ENCODE measurements at regions not wholly inside any gene's neighbourhood (a gene's known extent, or its start where the extent isn't known, plus 50 kb on each side); places are given as distances from the start of the nearest gene placed in this dataset.
"Not testable (repeated sequence)": the region's sequence is repeated elsewhere in the genome, so short reads cannot be mapped to it uniquely, and the experiment has no call there.

- intact Hi-C loops (cut with DNase I; ENCODE audit: low total_unique reads): no loop called here
- ATAC-seq (no peak), DNase-seq (no peak)
- H3K27me3 ChIP-seq: no peaks in the 10 kb centered on the region
- TF ChIP-seq POLR2A (IDR thresholded peaks at IDR 0.05) (no peak), CTCF (IDR thresholded peaks at IDR 0.05 in 4 of 5, conservative IDR thresholded peaks at IDR 0.05 in 1 of 5) (no peak)
- H3K36me3 ChIP-seq: no peaks in the 10 kb centered on the region
- no peak overlapping the region for H3K27ac ChIP-seq
- in situ Hi-C loops (cut with MboI; ENCODE audit: low sequenced_read_pairs in 4 of 4): no loop called here
- H3K9me3 ChIP-seq: peaks cover 0 to 5% (median 2%) of the 10 kb centered on the region in 3 donors
- no peaks in the 10 kb centered on the region for H3K4me1 ChIP-seq
- no peak overlapping the region for H3K4me3 ChIP-seq
These were observed 157.6 kb downstream of the DUSP6 start for GRCh38 chr12:89194683-89195082.

- TF ChIP-seq CTCF (IDR thresholded peaks at IDR 0.05 in 4 of 5, conservative IDR thresholded peaks at IDR 0.05 in 1 of 5) (no peak), POLR2A (IDR thresholded peaks at IDR 0.05) (no peak)
- H3K4me1 ChIP-seq: no peaks in the 10 kb centered on the region
- ATAC-seq (no peak), DNase-seq (no peak)
- H3K4me3 ChIP-seq: no peak overlapping the region
- H3K36me3 ChIP-seq: no peaks in the 10 kb centered on the region
- intact Hi-C loops (cut with DNase I; ENCODE audit: low total_unique reads): no loop called here
- in situ Hi-C loops (cut with MboI; ENCODE audit: low sequenced_read_pairs in 4 of 4): no loop called here
- no peaks in the 10 kb centered on the region for H3K27me3 ChIP-seq
- no peak overlapping the region for H3K27ac ChIP-seq
- peaks cover 0 to 13% (median 2%) of the 10 kb centered on the region in 3 donors for H3K9me3 ChIP-seq
These were observed 159.9 kb downstream of the DUSP6 start for GRCh38 chr12:89192429-89192828.

GRCh38 chr12:89191597-89191996, 160.7 kb downstream of the DUSP6 start:
- DNase-seq; H3K36me3 ChIP-seq; H3K4me1 ChIP-seq; ATAC-seq; H3K27ac ChIP-seq; intact Hi-C loops (cut with DNase I; ENCODE audit: low total_unique reads); in situ Hi-C loops (cut with MboI; ENCODE audit: low sequenced_read_pairs in 4 of 4); H3K4me3 ChIP-seq; H3K27me3 ChIP-seq: not testable (repeated sequence)
- H3K9me3 ChIP-seq: peaks cover 0 to 13% (median 2%) of the 10 kb centered on the region in 3 donors

GRCh38 chr12:89189448-89189847, 162.9 kb downstream of the DUSP6 start:
- intact Hi-C loops (cut with DNase I; ENCODE audit: low total_unique reads) (no loop called here), in situ Hi-C loops (cut with MboI; ENCODE audit: low sequenced_read_pairs in 4 of 4) (no loop called here)
- no peak for TF ChIP-seq CTCF (IDR thresholded peaks at IDR 0.05 in 4 of 5, conservative IDR thresholded peaks at IDR 0.05 in 1 of 5)
- no peak for TF ChIP-seq POLR2A (IDR thresholded peaks at IDR 0.05)
- Histone ChIP-seq H3K9me3 (peaks cover 0 to 13% (median 2%) of the 10 kb centered on the region in 3 donors), H3K27ac (no peak overlapping the region), H3K4me3 (no peak overlapping the region), H3K27me3 (no peaks in the 10 kb centered on the region), H3K4me1 (no peaks in the 10 kb centered on the region), H3K36me3 (no peaks in the 10 kb centered on the region)
- ATAC-seq (no peak), DNase-seq (no peak)

GRCh38 chr12:89187507-89187906, 164.8 kb downstream of the DUSP6 start:
- no peak for DNase-seq
- in situ Hi-C loops (cut with MboI; ENCODE audit: low sequenced_read_pairs in 4 of 4) (no loop called here), intact Hi-C loops (cut with DNase I; ENCODE audit: low total_unique reads) (no loop called here)

More at GRCh38 chr12:89187507-89187906, 164.8 kb downstream of the DUSP6 start:
- no peak overlapping the region for H3K4me3 ChIP-seq
- ATAC-seq: no peak
- H3K27ac ChIP-seq: no peak overlapping the region
- no peaks in the 10 kb centered on the region for H3K36me3 ChIP-seq
- peaks cover 0 to 13% (median 2%) of the 10 kb centered on the region in 3 donors for H3K9me3 ChIP-seq
- TF ChIP-seq CTCF (IDR thresholded peaks at IDR 0.05 in 4 of 5, conservative IDR thresholded peaks at IDR 0.05 in 1 of 5) (no peak), POLR2A (IDR thresholded peaks at IDR 0.05) (no peak)
- no peaks in the 10 kb centered on the region for H3K27me3 ChIP-seq
- H3K4me1 ChIP-seq: no peaks in the 10 kb centered on the region
